ENCODE measurements at regions not wholly inside any gene's neighbourhood (a gene's known extent, or its start where the extent isn't known, plus 50 kb on each side); places are given as distances from the start of the nearest gene placed in this dataset.

DNA sequence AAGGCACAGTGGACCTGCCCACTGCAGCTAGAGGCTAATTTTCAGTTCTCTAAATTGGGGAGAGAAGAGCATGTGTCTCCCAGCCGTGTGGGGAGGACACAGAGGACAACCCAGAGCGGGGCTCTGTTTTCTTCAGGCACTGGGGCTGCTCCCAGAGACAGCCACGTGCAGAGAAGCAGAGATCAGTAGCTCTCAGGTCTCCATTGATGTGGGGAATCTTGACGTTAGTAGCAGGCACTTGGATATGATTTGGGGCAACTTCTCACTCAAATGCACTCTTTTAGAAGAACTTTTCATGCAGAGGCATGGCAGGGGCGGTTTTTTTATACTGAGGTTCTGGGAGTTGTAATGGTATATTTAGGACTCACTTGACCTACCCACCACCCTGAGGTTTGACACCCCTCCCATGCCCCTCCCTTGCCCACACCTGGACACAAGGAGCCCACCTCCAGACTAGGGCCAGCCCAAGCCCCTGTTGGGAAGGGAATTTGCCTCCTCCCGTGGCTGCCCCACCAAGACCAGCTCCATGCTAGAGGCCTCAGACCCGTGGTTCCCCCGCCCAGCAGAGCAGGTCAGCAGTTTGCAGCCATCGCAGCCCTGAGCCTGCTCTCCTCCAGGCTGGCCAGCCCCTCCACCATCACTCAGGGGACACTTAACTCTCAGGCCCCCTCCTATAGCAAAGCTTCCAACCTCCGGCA, 94.2 kb upstream of the RTL6 start:
- no peaks in the 10 kb centered on the region for H3K27me3 ChIP-seq (ENCODE audit: insufficient read depth)
- H3K79me2 ChIP-seq (ENCODE audit: insufficient read depth) = no peaks in the 10 kb centered on the region
- H3K27ac ChIP-seq (ENCODE audit: low read depth in 2 of 2, low read length in 1 of 2) = no peak overlapping the region
- H3K9ac ChIP-seq = no peak overlapping the region
- H2AFZ ChIP-seq (ENCODE audit: low read depth) = no peak overlapping the region
- H3K4me1 ChIP-seq (ENCODE audit: control insufficient read depth in 1 of 2, insufficient read depth in 2 of 2, low read depth in 1 of 2, low read length in 1 of 2) = peaks cover 0 to 1% of the 10 kb centered on the region in 2 experiments; a peak in 1 of 4 replicates
- no peaks in the 10 kb centered on the region for H3K9me3 ChIP-seq
- CTCF ChIA-PET = interaction anchor here (0.9 kb wide), 1 partner anchor 599 kb away, joined by 3 read pairs; no protein-coding TSS in a partner anchor
- no peak for DNase-seq
- WGBS (ENCODE audit: low lambda C conversion rate) = 34% methylated on average over 9 of the region's 10 CpGs
- no peaks in the 10 kb centered on the region for H3K9me2 ChIP-seq
- no peak for TF ChIP-seq NRF1 (IDR thresholded peaks at IDR 0.05; ENCODE audit: low read depth, low read length)
- no peak for TF ChIP-seq RCOR1 (IDR thresholded peaks at IDR 0.05; ENCODE audit: low read length)
- no peak for TF ChIP-seq POLR2AphosphoS5 (IDR thresholded peaks at IDR 0.05; ENCODE audit: low read depth, low read length)
- TF ChIP-seq RFX5 (IDR thresholded peaks at IDR 0.05; ENCODE audit: low read length) = no peak
- TF ChIP-seq JUND (IDR thresholded peaks at IDR 0.05) = no peak
- TF ChIP-seq, protein P1, sequence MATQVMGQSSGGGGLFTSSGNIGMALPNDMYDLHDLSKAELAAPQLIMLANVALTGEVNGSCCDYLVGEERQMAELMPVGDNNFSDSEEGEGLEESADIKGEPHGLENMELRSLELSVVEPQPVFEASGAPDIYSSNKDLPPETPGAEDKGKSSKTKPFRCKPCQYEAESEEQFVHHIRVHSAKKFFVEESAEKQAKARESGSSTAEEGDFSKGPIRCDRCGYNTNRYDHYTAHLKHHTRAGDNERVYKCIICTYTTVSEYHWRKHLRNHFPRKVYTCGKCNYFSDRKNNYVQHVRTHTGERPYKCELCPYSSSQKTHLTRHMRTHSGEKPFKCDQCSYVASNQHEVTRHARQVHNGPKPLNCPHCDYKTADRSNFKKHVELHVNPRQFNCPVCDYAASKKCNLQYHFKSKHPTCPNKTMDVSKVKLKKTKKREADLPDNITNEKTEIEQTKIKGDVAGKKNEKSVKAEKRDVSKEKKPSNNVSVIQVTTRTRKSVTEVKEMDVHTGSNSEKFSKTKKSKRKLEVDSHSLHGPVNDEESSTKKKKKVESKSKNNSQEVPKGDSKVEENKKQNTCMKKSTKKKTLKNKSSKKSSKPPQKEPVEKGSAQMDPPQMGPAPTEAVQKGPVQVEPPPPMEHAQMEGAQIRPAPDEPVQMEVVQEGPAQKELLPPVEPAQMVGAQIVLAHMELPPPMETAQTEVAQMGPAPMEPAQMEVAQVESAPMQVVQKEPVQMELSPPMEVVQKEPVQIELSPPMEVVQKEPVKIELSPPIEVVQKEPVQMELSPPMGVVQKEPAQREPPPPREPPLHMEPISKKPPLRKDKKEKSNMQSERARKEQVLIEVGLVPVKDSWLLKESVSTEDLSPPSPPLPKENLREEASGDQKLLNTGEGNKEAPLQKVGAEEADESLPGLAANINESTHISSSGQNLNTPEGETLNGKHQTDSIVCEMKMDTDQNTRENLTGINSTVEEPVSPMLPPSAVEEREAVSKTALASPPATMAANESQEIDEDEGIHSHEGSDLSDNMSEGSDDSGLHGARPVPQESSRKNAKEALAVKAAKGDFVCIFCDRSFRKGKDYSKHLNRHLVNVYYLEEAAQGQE (IDR thresholded peaks at IDR 0.05; ENCODE audit: low read depth, low read length) = no peak
- no peak for TF ChIP-seq FOXJ3 (CRISPR knock-in tag; IDR thresholded peaks at IDR 0.05)
- no peak for TF ChIP-seq TCF12 (IDR thresholded peaks at IDR 0.05)
- no peak for TF ChIP-seq CHD2 (IDR thresholded peaks at IDR 0.05; ENCODE audit: low read length, partially characterized antibody)
- TF ChIP-seq, protein P2, sequence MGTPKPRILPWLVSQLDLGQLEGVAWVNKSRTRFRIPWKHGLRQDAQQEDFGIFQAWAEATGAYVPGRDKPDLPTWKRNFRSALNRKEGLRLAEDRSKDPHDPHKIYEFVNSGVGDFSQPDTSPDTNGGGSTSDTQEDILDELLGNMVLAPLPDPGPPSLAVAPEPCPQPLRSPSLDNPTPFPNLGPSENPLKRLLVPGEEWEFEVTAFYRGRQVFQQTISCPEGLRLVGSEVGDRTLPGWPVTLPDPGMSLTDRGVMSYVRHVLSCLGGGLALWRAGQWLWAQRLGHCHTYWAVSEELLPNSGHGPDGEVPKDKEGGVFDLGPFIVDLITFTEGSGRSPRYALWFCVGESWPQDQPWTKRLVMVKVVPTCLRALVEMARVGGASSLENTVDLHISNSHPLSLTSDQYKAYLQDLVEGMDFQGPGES (IDR thresholded peaks at IDR 0.05; ENCODE audit: low read depth, low read length) = no peak
- TF ChIP-seq RAD21 (IDR thresholded peaks at IDR 0.05; ENCODE audit: low read length) = no peak
- TF ChIP-seq SMC3 (IDR thresholded peaks at IDR 0.05; ENCODE audit: low read depth, low read length) = no peak
- no peak for TF ChIP-seq TEAD4 (IDR thresholded peaks at IDR 0.05; ENCODE audit: borderline replicate concordance, insufficient read depth)
- TF ChIP-seq GABPA (IDR thresholded peaks at IDR 0.05; ENCODE audit: low read depth) = no peak
- no peak for TF ChIP-seq GATA2 (CRISPR knock-in tag; IDR thresholded peaks at IDR 0.05)
- no peak for TF ChIP-seq FOSL2 (IDR thresholded peaks at IDR 0.05; ENCODE audit: borderline replicate concordance, low read depth)
- TF ChIP-seq, protein P3, sequence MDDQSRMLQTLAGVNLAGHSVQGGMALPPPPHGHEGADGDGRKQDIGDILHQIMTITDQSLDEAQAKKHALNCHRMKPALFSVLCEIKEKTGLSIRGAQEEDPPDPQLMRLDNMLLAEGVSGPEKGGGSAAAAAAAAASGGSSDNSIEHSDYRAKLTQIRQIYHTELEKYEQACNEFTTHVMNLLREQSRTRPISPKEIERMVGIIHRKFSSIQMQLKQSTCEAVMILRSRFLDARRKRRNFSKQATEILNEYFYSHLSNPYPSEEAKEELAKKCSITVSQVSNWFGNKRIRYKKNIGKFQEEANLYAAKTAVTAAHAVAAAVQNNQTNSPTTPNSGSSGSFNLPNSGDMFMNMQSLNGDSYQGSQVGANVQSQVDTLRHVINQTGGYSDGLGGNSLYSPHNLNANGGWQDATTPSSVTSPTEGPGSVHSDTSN (IDR thresholded peaks at IDR 0.05) = no peak
- TF ChIP-seq NFIC (IDR thresholded peaks at IDR 0.05; ENCODE audit: borderline replicate concordance) = no peak
- POLR2A ChIA-PET = no interaction called here
- no peaks in the 10 kb centered on the region for H3F3A ChIP-seq (replicated peaks; ENCODE audit: insufficient read depth)
- no peaks in the 10 kb centered on the region for H4K20me1 ChIP-seq (ENCODE audit: insufficient read depth)
- no peaks in the 10 kb centered on the region for H3K36me3 ChIP-seq (replicated peaks in 1 of 2; ENCODE audit: control insufficient read depth in 1 of 2, insufficient read depth in 2 of 2, low read length in 1 of 2)
- no peak overlapping the region for H3K4me2 ChIP-seq
- H3K4me3 ChIP-seq (ENCODE audit: low read depth in 2 of 2, low read length in 1 of 2) = no peak overlapping the region
